ENCODE measurements at regions not wholly inside any gene's neighbourhood (a gene's known extent, or its start where the extent isn't known, plus 50 kb on each side); places are given as distances from the start of the nearest gene placed in this dataset.

DNA sequence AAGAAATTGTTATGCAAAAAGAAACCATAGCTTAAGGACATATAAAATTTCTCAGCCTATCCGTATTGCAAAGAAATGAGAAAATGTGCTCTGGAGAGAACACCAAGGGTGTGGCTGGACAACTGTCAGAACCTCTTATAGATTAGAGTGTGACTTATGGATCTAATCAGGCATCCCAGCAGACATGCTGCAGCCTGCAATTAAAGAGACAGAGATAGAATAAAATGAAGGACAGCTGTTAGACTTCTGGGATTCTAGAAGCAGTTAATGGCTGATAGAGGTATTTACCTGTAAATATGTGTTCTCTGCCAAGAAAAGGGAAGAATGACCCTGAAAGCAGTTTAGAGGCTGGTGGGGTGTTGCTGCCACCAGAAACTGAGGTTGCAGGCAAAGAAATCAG lies 160.1 kb upstream of the KIF2B start:
- TF ChIP-seq, protein P1, sequence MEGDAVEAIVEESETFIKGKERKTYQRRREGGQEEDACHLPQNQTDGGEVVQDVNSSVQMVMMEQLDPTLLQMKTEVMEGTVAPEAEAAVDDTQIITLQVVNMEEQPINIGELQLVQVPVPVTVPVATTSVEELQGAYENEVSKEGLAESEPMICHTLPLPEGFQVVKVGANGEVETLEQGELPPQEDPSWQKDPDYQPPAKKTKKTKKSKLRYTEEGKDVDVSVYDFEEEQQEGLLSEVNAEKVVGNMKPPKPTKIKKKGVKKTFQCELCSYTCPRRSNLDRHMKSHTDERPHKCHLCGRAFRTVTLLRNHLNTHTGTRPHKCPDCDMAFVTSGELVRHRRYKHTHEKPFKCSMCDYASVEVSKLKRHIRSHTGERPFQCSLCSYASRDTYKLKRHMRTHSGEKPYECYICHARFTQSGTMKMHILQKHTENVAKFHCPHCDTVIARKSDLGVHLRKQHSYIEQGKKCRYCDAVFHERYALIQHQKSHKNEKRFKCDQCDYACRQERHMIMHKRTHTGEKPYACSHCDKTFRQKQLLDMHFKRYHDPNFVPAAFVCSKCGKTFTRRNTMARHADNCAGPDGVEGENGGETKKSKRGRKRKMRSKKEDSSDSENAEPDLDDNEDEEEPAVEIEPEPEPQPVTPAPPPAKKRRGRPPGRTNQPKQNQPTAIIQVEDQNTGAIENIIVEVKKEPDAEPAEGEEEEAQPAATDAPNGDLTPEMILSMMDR (conservative IDR thresholded peaks at IDR 0.05): no peak
- TF ChIP-seq EZH2 (IDR thresholded peaks at IDR 0.05; ENCODE audit: low read depth): no peak
